K562 (cell line): ENCODE measurements at regions not wholly inside any gene's neighbourhood (a gene's known extent, or its start where the extent isn't known, plus 50 kb on each side); places are given as distances from the start of the nearest gene placed in this dataset.

ENCODE experiments used
- CTCF ChIP-seq, 3 experiments: IDR thresholded peaks in 2 of 3; conservative IDR thresholded peaks in 1 of 3; 2 replicates each; pipeline ENCODE4 v1.5.1; 2011 to 2012; ENCODE audit warnings: low read length in 3 of 3, mild to moderate bottlenecking in 3 of 3, control low read depth in 2 of 3, improper control_type of control experiment in 1 of 3, inconsistent platforms in 1 of 3, low read depth in 1 of 3, mixed read lengths in 1 of 3, moderate library complexity in 1 of 3; ENCODE audit not compliant: insufficient read depth in 2 of 3
- KLF6 ChIP-seq: fragments of 250-450 bp; sonication (Bioruptor Pico); IDR thresholded peaks from 2 replicates; pipeline ENCODE4 v1.4.0; 2020; ENCODE audit warnings: mild to moderate bottlenecking, moderate library complexity, borderline replicate concordance
- POU5F1 ChIP-seq: fragments of 150-350 bp; IDR thresholded peaks from 2 replicates; pipeline ENCODE4 v1.6.1; 2014; ENCODE audit warnings: borderline replicate concordance, low read length, low read depth, mild to moderate bottlenecking; ENCODE audit not compliant: partially characterized antibody
- SP1 ChIP-seq: sonication (generic); formaldehyde crosslinking; IDR thresholded peaks from 2 replicates; pipeline ENCODE4 v1.8.1; 2022; ENCODE audit warnings: mild to moderate bottlenecking, missing genetic modification reagents
- ZNF316 ChIP-seq: fragments of 450-650 bp; IDR thresholded peaks from 2 replicates; pipeline ENCODE4 v1.6.1; 2016

GRCh38 chr18:29594493-29594892, 1417.6 kb upstream of the CDH2 start:
- TF ChIP-seq SP1 (no peak), ZNF316 (no peak), CTCF (IDR thresholded peaks at IDR 0.05 in 2 of 3, conservative IDR thresholded peaks at IDR 0.05 in 1 of 3; ENCODE audit: insufficient read depth in 2 of 3, low read depth in 1 of 3, low read length in 3 of 3) (no peak), POU5F1 (no peak), KLF6 (no peak)
